GM03348 (cell line): ENCODE measurements at regions not wholly inside any gene's neighbourhood (a gene's known extent, or its start where the extent isn't known, plus 50 kb on each side); places are given as distances from the start of the nearest gene placed in this dataset.
A peak's percentile ranks its signal among the peaks of the same experiment; 100 is the strongest.

Experiments used
- DNase-seq: peaks from one replicate; pipeline ENCODE4 v3.0.0; 2012; ENCODE audit warnings: low spot score

- DNase-seq = no peak
Measured at GRCh38 chr4:20403290-20403689, 151.6 kb downstream of the SLIT2 start.

- DNase-seq = no peak
Measured at GRCh38 chr4:20403846-20404245, 152.1 kb downstream of the SLIT2 start.

GRCh38 chr4:20408611-20409010 is 156.9 kb downstream of the SLIT2 start:
- DNase-seq = no peak

- DNase-seq = no peak
Measured at GRCh38 chr4:20412072-20412471, 160.4 kb downstream of the SLIT2 start.

- no peak for DNase-seq
Measured at GRCh38 chr4:20416800-20417199, 165.1 kb downstream of the SLIT2 start.

- DNase-seq = peak; percentile 47
Measured at GRCh38 chr4:20418861-20419451, 167.3 kb downstream of the SLIT2 start.

- DNase-seq = no peak
Measured at GRCh38 chr4:20420916-20421602, 169.4 kb downstream of the SLIT2 start.

GRCh38 chr4:20421603-20421985 is 169.9 kb downstream of the SLIT2 start:
- DNase-seq = no peak

- peak; percentile 28 for DNase-seq
Measured at GRCh38 chr4:20422398-20422797, 170.7 kb downstream of the SLIT2 start.

GRCh38 chr4:20423420-20423819 is 171.7 kb downstream of the SLIT2 start:
- DNase-seq = no peak

GRCh38 chr4:20426028-20426427 is 174.3 kb downstream of the SLIT2 start:
- DNase-seq = no peak

- no peak for DNase-seq
Measured at GRCh38 chr4:20428436-20429160, 176.9 kb downstream of the SLIT2 start.

GRCh38 chr4:20430259-20430941 is 178.7 kb downstream of the SLIT2 start:
- peak; percentile 24 for DNase-seq

- DNase-seq = no peak
Measured at GRCh38 chr4:20431543-20431951, 179.8 kb downstream of the SLIT2 start.

- peak; percentile 22 for DNase-seq
Measured at GRCh38 chr4:20432088-20432487, 180.4 kb downstream of the SLIT2 start.

- DNase-seq = no peak
Measured at GRCh38 chr4:20433097-20433705, 181.5 kb downstream of the SLIT2 start.

- no peak for DNase-seq
Measured at GRCh38 chr4:20440170-20440569, 188.5 kb downstream of the SLIT2 start.

GRCh38 chr4:20443015-20443805 is 191.5 kb downstream of the SLIT2 start:
- DNase-seq = no peak

GRCh38 chr4:20444599-20445337 is 193.1 kb downstream of the SLIT2 start:
- DNase-seq = no peak

- DNase-seq = no peak
Measured at GRCh38 chr4:20445933-20446723, 194.4 kb downstream of the SLIT2 start.
